GM12873 (cell line): ENCODE measurements at regions not wholly inside any gene's neighbourhood (a gene's known extent, or its start where the extent isn't known, plus 50 kb on each side); places are given as distances from the start of the nearest gene placed in this dataset.

ENCODE experiments used
- CTCF ChIP-seq: IDR thresholded peaks from 2 replicates; pipeline ENCODE4 v1.5.1; 2012; ENCODE audit warnings: low read depth, mild to moderate bottlenecking, moderate library complexity, low read length, control low read depth; ENCODE audit not compliant: insufficient read depth; ENCODE audit errors: missing control alignments

- TF ChIP-seq CTCF, result no peak
Measured at GRCh38 chr11:10633261-10633660, 60.3 kb downstream of the IRAG1 start.

- TF ChIP-seq CTCF, result no peak
Measured at GRCh38 chr11:10632483-10632882, 61.1 kb downstream of the IRAG1 start.

- no peak for TF ChIP-seq CTCF
Measured at GRCh38 chr11:10631761-10632160, 61.8 kb downstream of the IRAG1 start.

GRCh38 chr11:10629411-10630002 lies 61.0 kb upstream of the LYVE1 start:
- TF ChIP-seq CTCF, result no peak

- no peak for TF ChIP-seq CTCF
Measured at GRCh38 chr11:10628508-10629236, 60.2 kb upstream of the LYVE1 start.

GRCh38 chr11:10627816-10628215 lies 59.4 kb upstream of the LYVE1 start:
- TF ChIP-seq CTCF, result no peak

- TF ChIP-seq CTCF, result no peak
Measured at GRCh38 chr11:10627291-10627690, 58.8 kb upstream of the LYVE1 start.
